Retinal pigment epithelial cell (primary cell): ENCODE measurements at regions not wholly inside any gene's neighbourhood (a gene's known extent, or its start where the extent isn't known, plus 50 kb on each side); places are given as distances from the start of the nearest gene placed in this dataset.
A peak's percentile ranks its signal among the peaks of the same experiment; 100 is the strongest.

Experiments used
- DNase-seq: peaks from one replicate; pipeline ENCODE4 v3.0.0-alpha.2; 2010; ENCODE audit warnings: low read depth
- H3K4me3 ChIP-seq: 2 replicates; pipeline ENCODE4 v1.5.1; 2011; ENCODE audit warnings: mild to moderate bottlenecking, low read length, control low read depth, moderate library complexity
- CTCF ChIP-seq: conservative IDR thresholded peaks from 2 replicates; pipeline ENCODE4 v1.5.1; 2011; ENCODE audit warnings: low read depth, low read length, control low read depth, inconsistent platforms

- DNase-seq: no peak
- H3K4me3 ChIP-seq: no peak overlapping the region
- peak; percentile 53 for TF ChIP-seq CTCF
Observed at GRCh38 chr7:25391295-25391861, 163.1 kb upstream of the NPVF start.

GRCh38 chr7:25391961-25392587 is 163.8 kb upstream of the NPVF start:
- no peak overlapping the region for H3K4me3 ChIP-seq
- TF ChIP-seq CTCF: no peak
- no peak for DNase-seq

- DNase-seq: no peak
- H3K4me3 ChIP-seq: no peak overlapping the region
- TF ChIP-seq CTCF: no peak
Observed at GRCh38 chr7:25392588-25393338, 164.5 kb upstream of the NPVF start.

GRCh38 chr7:25395976-25396375 is 167.7 kb upstream of the NPVF start:
- no peak for TF ChIP-seq CTCF
- DNase-seq: no peak

GRCh38 chr7:25396668-25397067 is 168.4 kb upstream of the NPVF start:
- no peak for DNase-seq
- TF ChIP-seq CTCF: no peak
- no peak overlapping the region for H3K4me3 ChIP-seq

More at GRCh38 chr7:25395976-25396375, 167.7 kb upstream of the NPVF start:
- no peak overlapping the region for H3K4me3 ChIP-seq

- H3K4me3 ChIP-seq: no peak overlapping the region
- DNase-seq: no peak
- TF ChIP-seq CTCF: no peak
Observed at GRCh38 chr7:25398418-25398817, 170.1 kb upstream of the NPVF start.
